Ishikawa (cell line): ENCODE measurements at regions not wholly inside any gene's neighbourhood (a gene's known extent, or its start where the extent isn't known, plus 50 kb on each side); places are given as distances from the start of the nearest gene placed in this dataset.

Experiments
- CEBPB ChIP-seq: IDR thresholded peaks from 2 replicates; pipeline ENCODE4 v1.6.1; 2012
- FOXM1 ChIP-seq: IDR thresholded peaks from 2 replicates; pipeline ENCODE4 v1.6.1; 2012; ENCODE audit warnings: low read depth, borderline replicate concordance
- RAD21 ChIP-seq: IDR thresholded peaks from 2 replicates; pipeline ENCODE4 v1.6.1; 2012; ENCODE audit warnings: low read depth

- TF ChIP-seq CEBPB: no peak
- TF ChIP-seq FOXM1: no peak
- no peak for TF ChIP-seq RAD21
Observed at GRCh38 chr1:199163267-199163666, 524.4 kb downstream of the PTPRC start.
